Activated naive CD8-positive, alpha-beta T cell treated with anti-CD3 and anti-CD28 coated beads, Interleukin-2, amount 10 ng/mL, durations not matched to agents 7 days and 5 days (primary cell): ENCODE measurements at regions not wholly inside any gene's neighbourhood (a gene's known extent, or its start where the extent isn't known, plus 50 kb on each side); places are given as distances from the start of the nearest gene placed in this dataset.

Experiments
- ATAC-seq: fragments of 150-1000 bp; cut with Tn5 transposase; one replicate; pipeline ENCODE4 v1.10.0; 2021; ENCODE audit warnings: low read depth, moderate library complexity
- POLR2A ChIA-PET: fragments of 350-600 bp; sonication (Branson Sonifier 250); formaldehyde crosslinking; loops from one replicate; lab custom pipeline; 2021; ENCODE audit warnings: antibody characterized with exemption; lab: Charles Lee
- DNase-seq: peaks from one replicate; pipeline ENCODE4 v3.0.0; 2021
- H3K27ac Mint-ChIP-seq: one replicate; pipeline ENCODE4 v1.8.0; 2022; ENCODE audit warnings: mild to moderate bottlenecking, mixed read lengths
- H3K27me3 Mint-ChIP-seq: one replicate; pipeline ENCODE4 v1.8.0; 2022; ENCODE audit warnings: mild to moderate bottlenecking, moderate library complexity, mixed read lengths
- H3K36me3 Mint-ChIP-seq: one replicate; pipeline ENCODE4 v1.8.0; 2021; ENCODE audit warnings: mild to moderate bottlenecking, mixed read lengths
- H3K4me1 Mint-ChIP-seq: one replicate; pipeline ENCODE4 v1.8.0; 2021; ENCODE audit warnings: mixed read lengths
- H3K4me3 Mint-ChIP-seq: one replicate; pipeline ENCODE4 v1.8.0; 2022; ENCODE audit warnings: mild to moderate bottlenecking, moderate library complexity, mixed read lengths
- H3K9me3 Mint-ChIP-seq: one replicate; pipeline ENCODE4 v1.8.0; 2021; ENCODE audit warnings: mixed read lengths

- Mint-ChIP-seq H3K27ac (no peak overlapping the region), H3K36me3 (no peaks in the 10 kb centered on the region), H3K4me3 (no peak overlapping the region), H3K4me1 (peaks cover 3% of the 10 kb centered on the region), H3K27me3 (peaks cover 20% of the 10 kb centered on the region), H3K9me3 (no peaks in the 10 kb centered on the region)
- ATAC-seq: no peak
- no peak for DNase-seq
- POLR2A ChIA-PET: no interaction called here
Measured at GRCh38 chr1:112322983-112323678, 72.9 kb upstream of the CTTNBP2NL start.

DNA sequence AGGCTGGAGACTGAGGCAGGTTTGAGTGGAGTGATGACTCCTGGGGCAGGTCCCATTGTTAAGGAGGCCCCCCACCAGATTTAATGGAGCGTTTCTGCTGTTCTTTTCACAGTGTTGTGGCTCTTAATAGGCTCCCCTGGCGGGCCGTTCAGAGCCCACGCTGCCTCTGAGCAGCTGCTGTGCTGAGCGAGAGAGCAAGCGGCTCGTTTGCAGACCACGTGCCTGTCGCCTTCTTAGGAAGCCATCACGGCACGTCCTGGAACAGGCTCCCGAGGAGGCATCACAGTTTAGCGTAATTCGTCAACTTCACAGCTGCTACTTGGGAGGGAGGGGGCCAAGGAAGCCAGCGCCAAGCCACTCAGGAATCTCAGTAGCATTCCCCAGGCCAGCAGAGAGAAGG, 70.5 kb upstream of the CTTNBP2NL start:
- DNase-seq (no peak), ATAC-seq (no peak)
- Mint-ChIP-seq H3K27me3 (peaks cover 23% of the 10 kb centered on the region), H3K4me1 (no peaks in the 10 kb centered on the region), H3K4me3 (no peak overlapping the region), H3K9me3 (no peaks in the 10 kb centered on the region), H3K27ac (no peak overlapping the region), H3K36me3 (no peaks in the 10 kb centered on the region)
- POLR2A ChIA-PET: no interaction called here

GRCh38 chr1:112328600-112328999, 67.4 kb upstream of the CTTNBP2NL start:
- H3K9me3 Mint-ChIP-seq: no peaks in the 10 kb centered on the region
- DNase-seq (no peak), ATAC-seq (no peak)
- no peak overlapping the region for H3K4me3 Mint-ChIP-seq
- POLR2A ChIA-PET: no interaction called here
- no peaks in the 10 kb centered on the region for H3K36me3 Mint-ChIP-seq
- H3K27me3 Mint-ChIP-seq: peaks cover 30% of the 10 kb centered on the region
- H3K27ac Mint-ChIP-seq: no peak overlapping the region
- no peaks in the 10 kb centered on the region for H3K4me1 Mint-ChIP-seq

DNA sequence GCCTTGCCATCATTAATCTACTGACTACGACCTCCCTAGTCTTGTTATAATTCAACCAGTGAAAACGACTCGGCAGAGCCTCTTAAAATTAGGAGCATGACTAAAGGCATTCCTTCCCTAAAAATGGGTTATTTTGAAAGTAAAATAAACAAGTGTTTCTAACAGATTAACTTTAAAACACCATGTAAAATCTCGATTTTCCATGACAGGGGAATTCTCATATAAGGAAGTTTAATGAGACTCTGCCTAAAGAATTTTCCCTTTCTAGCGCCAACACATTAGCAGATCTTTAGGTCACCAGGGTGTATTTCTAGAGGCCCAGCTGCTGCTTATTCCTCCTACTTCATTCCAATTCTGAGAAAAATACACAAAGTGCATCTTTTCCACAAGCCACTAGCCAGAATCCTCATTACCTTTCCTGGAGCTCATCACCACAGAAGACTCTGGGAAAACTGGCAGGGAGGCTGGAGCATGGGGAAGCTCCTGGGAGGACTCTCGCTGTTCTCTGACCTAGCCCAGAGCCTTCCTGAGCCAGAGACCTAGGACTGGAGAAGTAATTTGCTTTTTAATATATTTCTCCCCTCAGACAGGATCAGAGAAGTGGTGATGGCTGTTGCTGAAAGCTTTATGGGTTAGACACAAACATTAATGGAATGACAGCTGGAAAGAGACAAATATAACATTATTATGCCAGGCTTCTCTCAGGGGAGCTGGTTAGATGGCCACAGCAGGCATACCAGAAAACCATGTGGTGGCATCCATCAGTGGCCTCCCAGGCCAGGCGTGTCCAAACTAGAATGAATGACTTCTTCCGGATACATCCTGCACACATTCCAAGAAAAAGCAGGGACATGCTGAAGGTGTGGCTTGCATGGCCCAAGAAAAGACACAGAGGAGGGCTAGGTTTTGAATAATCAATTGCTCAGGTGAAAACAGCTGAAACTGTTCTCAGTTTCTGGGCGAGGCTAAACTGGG, 63.6 kb upstream of the CTTNBP2NL start:
- Mint-ChIP-seq H3K27ac (no peak overlapping the region), H3K36me3 (no peaks in the 10 kb centered on the region), H3K4me1 (peaks cover 6% of the 10 kb centered on the region), H3K4me3 (no peak overlapping the region), H3K9me3 (no peaks in the 10 kb centered on the region), H3K27me3 (peaks cover 30% of the 10 kb centered on the region)
- ATAC-seq: no peak
- DNase-seq: no peak
- POLR2A ChIA-PET: no interaction called here

- ATAC-seq (no peak), DNase-seq (no peak)
- Mint-ChIP-seq H3K27ac (no peak overlapping the region), H3K4me1 (peaks cover 6% of the 10 kb centered on the region), H3K9me3 (peaks cover 3% of the 10 kb centered on the region), H3K27me3 (peaks cover 34% of the 10 kb centered on the region), H3K36me3 (no peaks in the 10 kb centered on the region), H3K4me3 (no peak overlapping the region)
- POLR2A ChIA-PET: no interaction called here
Measured at GRCh38 chr1:112335351-112335750, 60.7 kb upstream of the CTTNBP2NL start.

GRCh38 chr1:112337028-112337531, 58.9 kb upstream of the CTTNBP2NL start:
- H3K27me3 Mint-ChIP-seq: peaks cover 33% of the 10 kb centered on the region
- peaks cover 6% of the 10 kb centered on the region for H3K4me1 Mint-ChIP-seq
- DNase-seq (no peak), ATAC-seq (no peak)
- POLR2A ChIA-PET: no interaction called here
- H3K36me3 Mint-ChIP-seq: no peaks in the 10 kb centered on the region
- peak overlapping the region; percentile 61 for H3K4me3 Mint-ChIP-seq
- peak overlapping the region; percentile 4 for H3K27ac Mint-ChIP-seq
- peaks cover 3% of the 10 kb centered on the region for H3K9me3 Mint-ChIP-seq

- peaks cover 18% of the 10 kb centered on the region for H3K27me3 Mint-ChIP-seq
- POLR2A ChIA-PET: no interaction called here
Measured at GRCh38 chr1:112341986-112342385, 54.0 kb upstream of the CTTNBP2NL start.

GRCh38 chr1:112342558-112342957, 53.5 kb upstream of the CTTNBP2NL start:
- H3K27ac Mint-ChIP-seq: no peak overlapping the region
- no peaks in the 10 kb centered on the region for H3K36me3 Mint-ChIP-seq
- ATAC-seq (no peak), DNase-seq (no peak)
- POLR2A ChIA-PET: no interaction called here
- peaks cover 15% of the 10 kb centered on the region for H3K4me1 Mint-ChIP-seq
- no peak overlapping the region for H3K4me3 Mint-ChIP-seq
- peaks cover 3% of the 10 kb centered on the region for H3K9me3 Mint-ChIP-seq
- H3K27me3 Mint-ChIP-seq: peaks cover 15% of the 10 kb centered on the region

More at GRCh38 chr1:112341986-112342385, 54.0 kb upstream of the CTTNBP2NL start:
- Mint-ChIP-seq H3K9me3 (peaks cover 3% of the 10 kb centered on the region), H3K4me3 (no peak overlapping the region), H3K36me3 (no peaks in the 10 kb centered on the region), H3K4me1 (peaks cover 17% of the 10 kb centered on the region), H3K27ac (no peak overlapping the region)
- DNase-seq (no peak), ATAC-seq (no peak)

DNA sequence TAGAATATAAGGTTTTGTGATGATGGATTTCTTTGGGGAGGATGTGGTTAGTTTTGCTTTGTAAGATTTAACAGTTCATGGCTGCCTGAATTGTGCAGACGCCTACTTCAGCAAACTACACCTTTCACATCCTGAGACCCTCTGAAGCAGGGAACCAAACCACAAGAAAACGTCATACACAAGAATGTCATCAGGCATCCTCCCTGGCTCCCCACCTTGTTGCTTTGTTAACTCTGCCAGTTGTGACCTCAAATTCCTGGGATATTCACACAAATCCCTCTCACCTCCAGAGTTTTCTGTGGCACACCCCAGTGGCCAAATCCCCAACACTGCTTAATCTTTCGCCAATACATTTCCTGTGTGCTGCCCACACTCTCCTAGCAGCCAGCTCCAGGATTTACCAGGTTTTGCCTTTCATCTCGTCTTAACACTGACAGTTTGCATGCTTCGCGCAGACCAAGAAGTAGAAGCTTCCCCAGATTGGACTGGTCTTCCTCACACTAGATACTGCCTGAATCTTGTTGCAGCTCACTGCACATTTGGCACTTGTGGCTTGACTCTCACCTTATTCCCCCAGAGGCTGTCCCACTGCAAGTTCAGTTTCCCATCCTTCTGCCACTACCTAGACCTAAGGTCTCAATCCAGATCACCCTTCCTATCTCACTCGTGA, 51.1 kb upstream of the CTTNBP2NL start:
- Mint-ChIP-seq H3K9me3 (peaks cover 4% of the 10 kb centered on the region), H3K4me3 (peak overlapping the region; percentile 19), H3K27me3 (peaks cover 4% of the 10 kb centered on the region), H3K36me3 (peaks cover 1% of the 10 kb centered on the region), H3K27ac (peak overlapping the region; percentile 9), H3K4me1 (peaks cover 15% of the 10 kb centered on the region)
- DNase-seq (no peak), ATAC-seq (peak; percentile 93)
- POLR2A ChIA-PET: no interaction called here
